ENCODE measurements at regions not wholly inside any gene's neighbourhood (a gene's known extent, or its start where the extent isn't known, plus 50 kb on each side); places are given as distances from the start of the nearest gene placed in this dataset.

DNA sequence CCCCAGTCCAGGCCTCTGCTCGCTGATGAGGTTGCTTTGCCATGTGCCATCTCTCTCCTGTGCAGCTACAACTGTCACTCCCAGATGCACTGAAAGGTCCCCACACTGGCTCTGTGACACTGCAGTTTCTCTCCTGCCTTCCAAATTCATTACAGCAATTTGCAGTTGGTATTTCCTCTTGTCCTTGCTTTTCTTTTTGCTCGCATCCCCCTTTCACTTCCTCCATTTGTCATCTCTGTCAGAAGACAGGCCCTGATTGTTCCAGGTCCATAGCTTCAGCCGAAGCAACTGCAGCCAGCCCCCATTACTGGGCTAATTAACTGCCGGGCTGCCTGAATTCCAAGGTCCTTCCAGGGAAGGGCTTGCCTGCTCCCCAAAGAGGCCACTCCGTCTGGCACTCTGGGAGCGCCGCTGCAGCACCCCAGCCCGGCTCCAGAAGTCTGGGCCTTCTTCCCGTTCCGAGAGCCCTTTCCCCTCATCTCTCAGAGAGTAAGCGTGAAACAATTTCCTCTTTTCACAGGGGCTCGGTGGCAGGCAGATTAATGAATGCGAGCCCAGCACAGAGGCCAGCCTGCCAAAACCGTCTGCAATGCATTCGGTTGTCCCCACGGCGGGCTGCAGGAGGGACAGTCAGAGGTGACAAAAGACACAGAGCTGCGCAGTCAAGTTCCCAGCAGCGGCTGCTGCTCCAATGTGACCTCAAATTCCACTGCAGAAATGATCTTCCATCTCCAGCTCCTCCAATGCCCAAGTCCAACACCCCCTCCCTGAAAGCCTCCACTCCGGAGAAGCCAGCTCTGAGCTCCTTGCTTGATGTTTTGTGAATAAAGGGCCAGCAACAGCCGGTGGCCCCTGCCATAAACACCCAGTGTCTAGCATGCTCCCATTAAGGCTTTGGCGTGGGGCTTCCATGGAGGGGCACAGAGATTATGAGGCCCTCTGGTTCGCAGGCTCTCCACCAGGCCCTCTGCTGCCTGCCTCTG is 279.4 kb upstream of the HABP2 start:
- no peaks in the 10 kb centered on the region for H3K27me3 ChIP-seq (ENCODE audit: insufficient read depth, low read depth)
- no peaks in the 10 kb centered on the region for H3F3A ChIP-seq (ENCODE audit: insufficient read depth, low read depth)
- TF ChIP-seq, protein P1, sequence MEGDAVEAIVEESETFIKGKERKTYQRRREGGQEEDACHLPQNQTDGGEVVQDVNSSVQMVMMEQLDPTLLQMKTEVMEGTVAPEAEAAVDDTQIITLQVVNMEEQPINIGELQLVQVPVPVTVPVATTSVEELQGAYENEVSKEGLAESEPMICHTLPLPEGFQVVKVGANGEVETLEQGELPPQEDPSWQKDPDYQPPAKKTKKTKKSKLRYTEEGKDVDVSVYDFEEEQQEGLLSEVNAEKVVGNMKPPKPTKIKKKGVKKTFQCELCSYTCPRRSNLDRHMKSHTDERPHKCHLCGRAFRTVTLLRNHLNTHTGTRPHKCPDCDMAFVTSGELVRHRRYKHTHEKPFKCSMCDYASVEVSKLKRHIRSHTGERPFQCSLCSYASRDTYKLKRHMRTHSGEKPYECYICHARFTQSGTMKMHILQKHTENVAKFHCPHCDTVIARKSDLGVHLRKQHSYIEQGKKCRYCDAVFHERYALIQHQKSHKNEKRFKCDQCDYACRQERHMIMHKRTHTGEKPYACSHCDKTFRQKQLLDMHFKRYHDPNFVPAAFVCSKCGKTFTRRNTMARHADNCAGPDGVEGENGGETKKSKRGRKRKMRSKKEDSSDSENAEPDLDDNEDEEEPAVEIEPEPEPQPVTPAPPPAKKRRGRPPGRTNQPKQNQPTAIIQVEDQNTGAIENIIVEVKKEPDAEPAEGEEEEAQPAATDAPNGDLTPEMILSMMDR (conservative IDR thresholded peaks at IDR 0.05), result no peak
- TF ChIP-seq EZH2 (IDR thresholded peaks at IDR 0.05; ENCODE audit: low read depth), result no peak
- no peak overlapping the region for H3K4me2 ChIP-seq
- ChIA-PET CTCF (no interaction called here), POLR2A (ENCODE audit: unreplicated experiment) (no interaction called here)
- H3K9me3 ChIP-seq (ENCODE audit: insufficient read depth, low read depth), result no peaks in the 10 kb centered on the region
- H3K36me3 ChIP-seq (ENCODE audit: low read depth), result no peaks in the 10 kb centered on the region
- DNase-seq, result no peak
- no peaks in the 10 kb centered on the region for H3K79me2 ChIP-seq (ENCODE audit: low read depth)
- H2AFZ ChIP-seq, result no peak overlapping the region
- H3K9me2 ChIP-seq (ENCODE audit: insufficient read depth), result no peaks in the 10 kb centered on the region
- H3K4me3 ChIP-seq, result no peak overlapping the region
- H3K4me1 ChIP-seq (replicated peaks; ENCODE audit: insufficient read depth), result no peaks in the 10 kb centered on the region
- intact Hi-C loops (cut with micrococcal nuclease; ENCODE audit: unreplicated experiment), result no loop called here
- H3K27ac ChIP-seq, result no peak overlapping the region
- no peaks in the 10 kb centered on the region for H4K20me1 ChIP-seq (ENCODE audit: insufficient read depth)
- no TSS peak for BruUV-seq (replicated peaks)

DNA sequence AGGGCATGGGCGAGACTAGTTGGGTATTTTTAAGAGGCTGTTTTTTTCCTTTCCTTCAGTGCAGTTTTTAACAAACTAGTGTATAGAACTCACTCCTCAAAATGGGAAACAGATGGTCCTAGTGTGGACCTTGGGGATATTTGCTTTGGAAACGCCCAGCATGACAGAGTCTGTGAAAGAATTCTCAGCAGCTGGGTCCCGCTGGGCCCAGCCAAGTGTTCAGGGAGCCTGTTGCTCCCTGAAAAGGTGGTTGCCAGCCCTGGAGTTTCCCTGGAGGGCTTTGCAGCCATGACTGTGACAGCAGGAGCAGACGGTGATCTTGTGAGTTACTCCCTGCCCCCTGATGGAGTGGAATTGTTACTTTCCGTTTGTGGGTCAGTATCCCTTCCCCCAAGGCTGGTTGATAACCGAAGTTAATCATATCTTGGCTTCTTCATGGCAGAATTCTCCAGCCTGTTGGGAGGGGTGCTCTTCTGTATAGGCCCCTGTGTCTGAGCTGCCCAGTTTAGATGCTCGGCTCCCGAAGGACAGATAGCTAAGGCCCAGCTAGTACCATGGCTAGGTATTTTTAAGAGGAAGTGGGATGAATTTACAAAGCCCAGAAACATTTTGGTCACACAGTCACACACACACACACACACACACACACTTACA is 278.6 kb upstream of the HABP2 start:
- Histone ChIP-seq H3F3A (ENCODE audit: insufficient read depth, low read depth) (no peaks in the 10 kb centered on the region), H3K4me3 (no peak overlapping the region), H3K9me3 (ENCODE audit: insufficient read depth, low read depth) (no peaks in the 10 kb centered on the region), H3K79me2 (ENCODE audit: low read depth) (no peaks in the 10 kb centered on the region), H3K4me1 (replicated peaks; ENCODE audit: insufficient read depth) (no peaks in the 10 kb centered on the region), H3K27ac (no peak overlapping the region), H2AFZ (no peak overlapping the region), H3K27me3 (ENCODE audit: insufficient read depth, low read depth) (no peaks in the 10 kb centered on the region), H3K36me3 (ENCODE audit: low read depth) (no peaks in the 10 kb centered on the region), H3K9me2 (ENCODE audit: insufficient read depth) (no peaks in the 10 kb centered on the region), H3K4me2 (no peak overlapping the region), H4K20me1 (ENCODE audit: insufficient read depth) (no peaks in the 10 kb centered on the region)
- intact Hi-C loops (cut with micrococcal nuclease; ENCODE audit: unreplicated experiment), result no loop called here
- ChIA-PET POLR2A (ENCODE audit: unreplicated experiment) (no interaction called here), CTCF (no interaction called here)
- DNase-seq, result no peak
- TF ChIP-seq, protein P1 (conservative IDR thresholded peaks at IDR 0.05), result no peak
- TF ChIP-seq EZH2 (IDR thresholded peaks at IDR 0.05; ENCODE audit: low read depth), result no peak
- no TSS peak for BruUV-seq (replicated peaks)

DNA sequence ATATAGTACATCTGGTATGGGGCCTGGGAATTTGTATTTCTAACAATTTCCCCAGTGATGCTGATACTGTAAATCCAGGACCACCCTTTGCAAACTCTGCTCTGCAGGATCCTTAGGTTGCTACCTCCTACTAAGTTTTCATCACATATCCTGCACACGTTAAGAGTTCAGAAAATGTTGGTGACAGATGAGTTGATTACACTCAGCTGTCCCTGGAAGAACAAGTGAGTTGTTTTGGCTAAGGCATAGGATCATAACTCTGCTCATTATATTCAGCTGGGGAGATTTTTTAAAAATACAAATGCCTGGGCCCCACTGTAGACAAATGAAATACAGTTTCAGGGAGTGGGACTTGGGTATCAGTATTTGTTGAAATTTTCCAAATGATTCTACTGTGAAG is 274.6 kb upstream of the HABP2 start:
- Histone ChIP-seq H3K9me2 (ENCODE audit: insufficient read depth) (no peaks in the 10 kb centered on the region), H3K9me3 (ENCODE audit: insufficient read depth, low read depth) (no peaks in the 10 kb centered on the region), H3K27me3 (ENCODE audit: insufficient read depth, low read depth) (no peaks in the 10 kb centered on the region), H3K36me3 (ENCODE audit: low read depth) (no peaks in the 10 kb centered on the region), H3F3A (ENCODE audit: insufficient read depth, low read depth) (no peaks in the 10 kb centered on the region), H3K27ac (no peak overlapping the region), H4K20me1 (ENCODE audit: insufficient read depth) (no peaks in the 10 kb centered on the region), H3K79me2 (ENCODE audit: low read depth) (no peaks in the 10 kb centered on the region), H3K4me1 (replicated peaks; ENCODE audit: insufficient read depth) (no peaks in the 10 kb centered on the region), H3K4me3 (no peak overlapping the region), H3K4me2 (no peak overlapping the region), H2AFZ (no peak overlapping the region)
- DNase-seq, result no peak
- intact Hi-C loops (cut with micrococcal nuclease; ENCODE audit: unreplicated experiment), result no loop called here
- no peak for TF ChIP-seq EZH2 (IDR thresholded peaks at IDR 0.05; ENCODE audit: low read depth)
- TF ChIP-seq, protein P1 (conservative IDR thresholded peaks at IDR 0.05), result no peak
- BruUV-seq (replicated peaks), result no TSS peak
- ChIA-PET CTCF (no interaction called here), POLR2A (ENCODE audit: unreplicated experiment) (no interaction called here)

Data from PC-9 (cell line).